Caco-2 (cell line): ENCODE measurements at regions not wholly inside any gene's neighbourhood (a gene's known extent, or its start where the extent isn't known, plus 50 kb on each side); places are given as distances from the start of the nearest gene placed in this dataset.

Experiments used
- BruUV-seq: library from RNA; stranded (reverse); fragments of 400-500 nt; replicated peaks from 2 replicates; lab custom pipeline; 2021; lab: Mats Ljungman, UMichigan
- CTCF ChIA-PET: fragments of 300-600 bp; sonication (Branson Sonifier 250); formaldehyde crosslinking; loops from one replicate; lab custom pipeline; 2022; ENCODE audit warnings: antibody characterized with exemption; lab: Charles Lee
- POLR2A ChIA-PET: fragments of 300-600 bp; sonication (Branson Sonifier 250); formaldehyde crosslinking; loops from one replicate; lab custom pipeline; 2022; ENCODE audit warnings: antibody characterized with exemption; lab: Charles Lee
- DNase-seq, 2 experiments: peaks; one replicate each; pipeline versions ENCODE4 v3.0.0 to v3.0.0-alpha.2; 2020 to 2022
- H3K27me3 ChIP-seq: replicated peaks from 2 replicates; pipeline ENCODE4 v1.6.0; 2011; ENCODE audit warnings: low read length; ENCODE audit not compliant: control insufficient read depth, insufficient read depth
- H3K36me3 ChIP-seq: 2 replicates; pipeline ENCODE4 v1.5.1; 2011; ENCODE audit warnings: low read length; ENCODE audit not compliant: control insufficient read depth, insufficient read depth
- H3K4me1 ChIP-seq: fragments of 250-450 bp; sonication (Bioruptor Pico); 2 replicates; pipeline ENCODE4 v1.5.1; 2020; ENCODE audit warnings: mild to moderate bottlenecking
- H3K4me3 ChIP-seq: 2 replicates; pipeline ENCODE4 v1.5.1; 2011; ENCODE audit warnings: low read depth, mild to moderate bottlenecking, control low read depth, low read length
- H3K9me3 ChIP-seq: fragments of 250-450 bp; sonication (Bioruptor Pico); 2 replicates; pipeline ENCODE4 v1.5.1; 2020; ENCODE audit warnings: mild to moderate bottlenecking, moderate library complexity
- H3K27ac Mint-ChIP-seq: one replicate; pipeline ENCODE4 v1.8.0; 2022; ENCODE audit warnings: mixed read lengths; ENCODE audit not compliant: unreplicated experiment
- H3K27me3 Mint-ChIP-seq: one replicate; pipeline ENCODE4 v1.8.0; 2022; ENCODE audit warnings: mixed read lengths; ENCODE audit not compliant: insufficient read depth, unreplicated experiment
- H3K36me3 Mint-ChIP-seq: one replicate; pipeline ENCODE4 v1.8.0; 2022; ENCODE audit warnings: mild to moderate bottlenecking, mixed read lengths; ENCODE audit not compliant: insufficient read depth, unreplicated experiment
- H3K4me1 Mint-ChIP-seq: one replicate; pipeline ENCODE4 v1.8.0; 2022; ENCODE audit warnings: low read depth, mixed read lengths; ENCODE audit not compliant: unreplicated experiment
- H3K4me3 Mint-ChIP-seq: one replicate; pipeline ENCODE4 v1.8.0; 2022; ENCODE audit warnings: mild to moderate bottlenecking, moderate library complexity, mixed read lengths; ENCODE audit not compliant: unreplicated experiment
- H3K9me3 Mint-ChIP-seq: one replicate; pipeline ENCODE4 v1.8.0; 2022; ENCODE audit warnings: mixed read lengths; ENCODE audit not compliant: unreplicated experiment
- intact Hi-C: fragments of 100-400 bp; cut with micrococcal nuclease; formaldehyde crosslinking; loops from one replicate; pipeline ENCODE4 v1.10.0; 2022; ENCODE audit not compliant: unreplicated experiment
- TF ChIP-seq, protein P1 (sequence below), 2 experiments: fragments of 200-600 bp in 1 of 2; IDR thresholded peaks; 1 replicate in 1 of 2; 2 replicates in 1 of 2; pipeline versions ENCODE4 v1.5.1 to v1.8.0; 2011 to 2022; ENCODE audit warnings: antibody characterized with exemption in 1 of 2, control low read depth in 1 of 2, inconsistent platforms in 1 of 2, low read depth in 1 of 2, low read length in 1 of 2, mild to moderate bottlenecking in 1 of 2, moderate library complexity in 1 of 2; ENCODE audit not compliant: insufficient read depth in 1 of 2, severe bottlenecking in 1 of 2, unreplicated experiment in 1 of 2

DNA sequence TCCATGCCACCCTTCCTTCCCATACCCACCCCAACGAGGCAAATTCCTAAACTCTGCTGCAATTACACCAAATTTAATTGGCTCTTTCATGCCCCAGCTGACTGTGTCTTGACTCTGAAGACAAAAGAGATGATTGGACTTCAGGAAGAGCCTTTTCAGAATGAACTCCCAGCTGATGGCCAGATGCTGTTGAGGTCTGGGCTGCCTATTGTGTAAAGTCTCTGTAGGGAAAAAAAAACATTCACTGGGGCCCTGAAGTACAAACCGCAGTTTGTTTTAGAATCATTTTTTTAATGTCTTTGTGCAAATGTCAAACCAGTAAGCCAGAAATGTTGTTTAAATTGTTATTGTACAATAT, 174.8 kb downstream of the HHIP start:
- H3K4me3 ChIP-seq = no peak overlapping the region
- TF ChIP-seq, protein P1, sequence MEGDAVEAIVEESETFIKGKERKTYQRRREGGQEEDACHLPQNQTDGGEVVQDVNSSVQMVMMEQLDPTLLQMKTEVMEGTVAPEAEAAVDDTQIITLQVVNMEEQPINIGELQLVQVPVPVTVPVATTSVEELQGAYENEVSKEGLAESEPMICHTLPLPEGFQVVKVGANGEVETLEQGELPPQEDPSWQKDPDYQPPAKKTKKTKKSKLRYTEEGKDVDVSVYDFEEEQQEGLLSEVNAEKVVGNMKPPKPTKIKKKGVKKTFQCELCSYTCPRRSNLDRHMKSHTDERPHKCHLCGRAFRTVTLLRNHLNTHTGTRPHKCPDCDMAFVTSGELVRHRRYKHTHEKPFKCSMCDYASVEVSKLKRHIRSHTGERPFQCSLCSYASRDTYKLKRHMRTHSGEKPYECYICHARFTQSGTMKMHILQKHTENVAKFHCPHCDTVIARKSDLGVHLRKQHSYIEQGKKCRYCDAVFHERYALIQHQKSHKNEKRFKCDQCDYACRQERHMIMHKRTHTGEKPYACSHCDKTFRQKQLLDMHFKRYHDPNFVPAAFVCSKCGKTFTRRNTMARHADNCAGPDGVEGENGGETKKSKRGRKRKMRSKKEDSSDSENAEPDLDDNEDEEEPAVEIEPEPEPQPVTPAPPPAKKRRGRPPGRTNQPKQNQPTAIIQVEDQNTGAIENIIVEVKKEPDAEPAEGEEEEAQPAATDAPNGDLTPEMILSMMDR (IDR thresholded peaks at IDR 0.05; ENCODE audit: insufficient read depth in 1 of 2, low read depth in 1 of 2, low read length in 1 of 2, severe bottlenecking in 1 of 2, unreplicated experiment in 1 of 2) = no peak
- CTCF ChIA-PET = no interaction called here

DNA sequence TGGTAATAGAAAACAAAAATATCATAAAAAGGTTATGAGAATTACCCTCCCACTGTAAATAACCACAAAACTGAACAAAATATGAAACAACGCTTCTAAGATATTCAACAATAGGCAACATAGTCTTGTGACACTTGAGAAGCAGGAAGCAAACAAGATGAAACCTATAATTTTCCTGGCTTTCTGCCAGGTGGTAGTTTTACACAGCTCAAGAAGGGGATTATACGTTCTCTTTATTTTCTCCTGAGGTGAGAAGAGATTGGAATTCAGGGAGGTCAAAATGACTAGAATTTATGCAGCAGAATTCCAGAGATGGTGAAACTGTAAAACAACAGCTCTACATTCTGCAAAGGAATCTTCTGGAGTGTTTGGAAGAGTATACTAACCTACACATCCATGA, 186.0 kb downstream of the HHIP start:
- Mint-ChIP-seq H3K4me1 (no peaks in the 10 kb centered on the region), H3K27ac (no peak overlapping the region), H3K36me3 (no peaks in the 10 kb centered on the region), H3K9me3 (no peaks in the 10 kb centered on the region), H3K4me3 (no peak overlapping the region), H3K27me3 (no peaks in the 10 kb centered on the region)
- POLR2A ChIA-PET = no interaction called here
- no TSS peak for BruUV-seq
- TF ChIP-seq, protein P1 (IDR thresholded peaks at IDR 0.05; ENCODE audit: insufficient read depth in 1 of 2, low read depth in 1 of 2, low read length in 1 of 2, severe bottlenecking in 1 of 2, unreplicated experiment in 1 of 2) = no peak
- intact Hi-C loops = no loop called here
- Histone ChIP-seq H3K27me3 (no peaks in the 10 kb centered on the region), H3K4me3 (no peak overlapping the region), H3K4me1 (no peaks in the 10 kb centered on the region), H3K9me3 (no peaks in the 10 kb centered on the region), H3K36me3 (no peaks in the 10 kb centered on the region)
- CTCF ChIA-PET = no interaction called here
- DNase-seq = no peak

More for the DNA sequence above, 174.8 kb downstream of the HHIP start:
- H3K36me3 ChIP-seq = no peaks in the 10 kb centered on the region
- H3K27me3 Mint-ChIP-seq = no peaks in the 10 kb centered on the region
- POLR2A ChIA-PET = no interaction called here
- no peaks in the 10 kb centered on the region for H3K4me1 Mint-ChIP-seq
- intact Hi-C loops = no loop called here
- H3K27me3 ChIP-seq = no peaks in the 10 kb centered on the region
- no TSS peak for BruUV-seq
- H3K9me3 Mint-ChIP-seq = no peaks in the 10 kb centered on the region
- no peak overlapping the region for H3K4me3 Mint-ChIP-seq
- DNase-seq = no peak
- H3K9me3 ChIP-seq = no peaks in the 10 kb centered on the region
- H3K27ac Mint-ChIP-seq = no peak overlapping the region
- H3K36me3 Mint-ChIP-seq = no peaks in the 10 kb centered on the region
- no peaks in the 10 kb centered on the region for H3K4me1 ChIP-seq

DNA sequence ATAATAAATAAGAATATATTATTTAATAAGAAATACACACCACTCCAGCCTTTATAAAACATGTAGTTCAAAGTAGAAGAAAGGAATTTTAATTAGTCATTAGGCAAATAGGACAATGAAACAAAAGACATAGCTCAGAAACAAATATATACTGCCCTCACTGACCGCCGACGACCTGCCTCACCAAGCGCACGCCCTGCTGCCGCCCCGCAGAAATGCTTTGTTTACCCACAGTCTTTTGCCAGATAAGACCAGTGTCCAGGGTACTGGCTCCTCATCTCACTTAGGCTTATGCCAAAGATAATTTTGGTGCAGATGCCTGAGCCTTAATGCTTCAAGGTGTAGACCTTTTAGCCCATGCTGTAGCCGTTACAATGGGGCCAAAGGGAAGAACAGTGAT, 199.5 kb downstream of the HHIP start:
- CTCF ChIA-PET = no interaction called here
- no peak overlapping the region for H3K4me3 Mint-ChIP-seq
- H3K36me3 Mint-ChIP-seq = no peaks in the 10 kb centered on the region
- TF ChIP-seq, protein P1 (IDR thresholded peaks at IDR 0.05; ENCODE audit: insufficient read depth in 1 of 2, low read depth in 1 of 2, low read length in 1 of 2, severe bottlenecking in 1 of 2, unreplicated experiment in 1 of 2) = no peak
- no peak overlapping the region for H3K27ac Mint-ChIP-seq
- peaks cover 10% of the 10 kb centered on the region for H3K9me3 Mint-ChIP-seq
- H3K36me3 ChIP-seq = no peaks in the 10 kb centered on the region
- DNase-seq = no peak
- no peaks in the 10 kb centered on the region for H3K27me3 ChIP-seq
- POLR2A ChIA-PET = no interaction called here
- H3K4me3 ChIP-seq = no peak overlapping the region
- H3K4me1 ChIP-seq = no peaks in the 10 kb centered on the region
- BruUV-seq = no TSS peak
- intact Hi-C loops = no loop called here
- no peaks in the 10 kb centered on the region for H3K27me3 Mint-ChIP-seq
- H3K4me1 Mint-ChIP-seq = no peaks in the 10 kb centered on the region
- no peaks in the 10 kb centered on the region for H3K9me3 ChIP-seq
